ENCODE measurements at regions not wholly inside any gene's neighbourhood (a gene's known extent, or its start where the extent isn't known, plus 50 kb on each side); places are given as distances from the start of the nearest gene placed in this dataset.

DNA sequence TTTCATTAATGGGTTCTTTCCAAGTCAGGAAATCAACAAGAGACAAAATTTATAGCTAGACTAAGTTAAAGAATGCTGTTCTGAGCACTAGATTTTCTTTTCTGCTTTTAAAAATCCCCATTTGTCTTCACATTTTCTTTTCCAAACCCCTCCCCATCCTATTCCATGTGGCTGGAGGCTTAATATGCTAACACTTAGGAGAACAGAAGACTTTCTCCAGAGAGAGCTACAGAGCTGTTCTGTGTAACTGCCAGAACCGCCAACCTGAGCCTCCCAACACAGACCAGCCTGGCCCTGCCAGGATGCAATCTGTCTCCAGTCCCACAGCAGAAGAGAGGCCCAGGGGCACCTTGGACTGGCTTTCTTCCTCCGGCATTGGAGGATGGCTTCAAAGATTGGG is 264.1 kb downstream of the NDFIP2 start:
- no peaks in the 10 kb centered on the region for H3K4me1 ChIP-seq (ENCODE audit: low read length)
- no peak overlapping the region for H3K27ac ChIP-seq (ENCODE audit: low read length)
- no peak overlapping the region for H3K4me2 ChIP-seq (ENCODE audit: low read depth, low read length, poor library complexity, severe bottlenecking)

DNA sequence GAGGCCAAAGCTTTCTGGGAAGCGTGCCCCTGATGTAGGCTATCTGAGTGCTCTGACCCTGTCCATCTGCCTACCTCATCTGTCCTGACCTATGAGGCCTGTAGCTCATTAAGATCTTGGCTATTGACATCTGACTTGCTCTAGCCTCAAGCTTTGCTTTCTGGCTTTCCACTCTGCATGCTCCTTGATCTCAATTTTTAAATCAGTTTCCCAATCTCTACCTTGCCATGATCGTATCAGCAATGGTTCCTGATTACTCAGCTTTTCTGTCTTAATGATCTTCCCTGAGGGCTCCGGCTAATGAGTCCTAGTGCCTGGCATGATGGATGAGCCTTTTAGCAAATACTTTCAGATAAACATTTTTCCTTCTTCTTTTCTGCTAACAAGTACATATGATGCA is 262.0 kb downstream of the NDFIP2 start:
- Histone ChIP-seq H2AFZ (ENCODE audit: low read length) (no peak overlapping the region), H3K4me2 (ENCODE audit: low read depth, low read length, poor library complexity, severe bottlenecking) (no peak overlapping the region), H4K20me1 (ENCODE audit: insufficient read depth, low read depth, low read length) (no peaks in the 10 kb centered on the region), H3K79me2 (ENCODE audit: low read length) (no peaks in the 10 kb centered on the region), H3K4me3 (ENCODE audit: low read length) (no peak overlapping the region), H3K9me2 (replicated peaks; ENCODE audit: insufficient read depth, low read length) (no peaks in the 10 kb centered on the region), H3K4me1 (ENCODE audit: low read length) (no peaks in the 10 kb centered on the region), H3K36me3 (ENCODE audit: insufficient read depth, low read length) (no peaks in the 10 kb centered on the region), H3K27ac (ENCODE audit: low read length) (no peak overlapping the region), H3K9me3 (ENCODE audit: low read length) (no peaks in the 10 kb centered on the region), H3K27me3 (ENCODE audit: low read length) (no peaks in the 10 kb centered on the region), H3K9ac (ENCODE audit: low read length) (no peak overlapping the region)
- no peak for DNase-seq

More for the DNA sequence above, 264.1 kb downstream of the NDFIP2 start:
- no peak for DNase-seq
- H4K20me1 ChIP-seq (ENCODE audit: insufficient read depth, low read depth, low read length): no peaks in the 10 kb centered on the region
- H3K4me3 ChIP-seq (ENCODE audit: low read length): no peak overlapping the region
- no peak overlapping the region for H3K9ac ChIP-seq (ENCODE audit: low read length)
- H2AFZ ChIP-seq (ENCODE audit: low read length): no peak overlapping the region
- no peaks in the 10 kb centered on the region for H3K79me2 ChIP-seq (ENCODE audit: low read length)
- no peaks in the 10 kb centered on the region for H3K9me2 ChIP-seq (replicated peaks; ENCODE audit: insufficient read depth, low read length)
- H3K27me3 ChIP-seq (ENCODE audit: low read length): no peaks in the 10 kb centered on the region
- H3K9me3 ChIP-seq (ENCODE audit: low read length): no peaks in the 10 kb centered on the region
- no peaks in the 10 kb centered on the region for H3K36me3 ChIP-seq (ENCODE audit: insufficient read depth, low read length)

DNA sequence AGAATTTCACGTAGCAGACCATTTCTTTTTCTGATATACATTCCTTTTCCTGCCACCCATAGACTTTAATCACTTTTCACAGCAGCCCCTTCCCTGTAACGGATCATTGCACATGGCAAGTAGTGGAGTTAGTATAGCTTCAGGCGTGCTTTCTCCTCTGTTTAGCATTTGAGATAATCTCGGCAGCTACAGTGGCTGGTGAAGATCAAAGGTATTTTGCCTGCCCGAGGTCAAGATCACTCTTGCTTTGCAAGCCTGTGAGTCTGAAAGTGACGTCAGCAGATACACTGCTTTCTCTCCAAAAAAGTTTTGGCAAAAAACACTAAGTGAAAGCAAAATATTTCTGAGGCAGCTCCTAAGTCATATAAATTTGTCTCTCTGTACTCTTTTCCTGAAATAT is 260.0 kb downstream of the NDFIP2 start:
- no peaks in the 10 kb centered on the region for H3K9me3 ChIP-seq (ENCODE audit: low read length)

DNA sequence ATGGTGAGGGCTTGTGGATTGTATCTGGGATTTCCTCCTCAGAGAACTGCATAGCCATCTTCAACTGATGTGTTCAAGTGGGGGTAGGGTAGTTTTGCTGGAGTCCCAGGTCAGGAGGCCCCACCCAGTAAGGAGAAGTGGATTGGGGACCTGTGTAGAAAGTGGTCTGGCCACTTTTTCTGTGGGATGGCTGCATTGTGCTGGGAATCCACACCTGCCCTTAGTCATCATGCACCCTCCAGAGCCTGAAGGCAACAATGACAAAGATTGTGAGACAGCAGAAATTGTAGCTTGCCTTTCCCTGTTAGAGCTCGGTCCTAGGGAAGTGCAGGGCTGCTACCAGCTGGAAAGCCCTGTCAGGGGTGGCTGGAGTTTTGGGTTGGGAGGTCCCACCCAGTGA is 255.4 kb downstream of the NDFIP2 start:
- H3K9me2 ChIP-seq (replicated peaks; ENCODE audit: insufficient read depth, low read length): no peaks in the 10 kb centered on the region
- no peak overlapping the region for H3K4me2 ChIP-seq (ENCODE audit: low read depth, low read length, poor library complexity, severe bottlenecking)
- no peak overlapping the region for H3K9ac ChIP-seq (ENCODE audit: low read length)
- H3K79me2 ChIP-seq (ENCODE audit: low read length): no peaks in the 10 kb centered on the region
- H3K9me3 ChIP-seq (ENCODE audit: low read length): no peaks in the 10 kb centered on the region
- no peaks in the 10 kb centered on the region for H4K20me1 ChIP-seq (ENCODE audit: insufficient read depth, low read depth, low read length)
- no peaks in the 10 kb centered on the region for H3K36me3 ChIP-seq (ENCODE audit: insufficient read depth, low read length)
- DNase-seq: no peak
- no peaks in the 10 kb centered on the region for H3K4me1 ChIP-seq (ENCODE audit: low read length)
- no peaks in the 10 kb centered on the region for H3K27me3 ChIP-seq (ENCODE audit: low read length)
- H3K4me3 ChIP-seq (ENCODE audit: low read length): no peak overlapping the region
- H3K27ac ChIP-seq (ENCODE audit: low read length): no peak overlapping the region
- H2AFZ ChIP-seq (ENCODE audit: low read length): no peak overlapping the region

More for the DNA sequence above, 260.0 kb downstream of the NDFIP2 start:
- Histone ChIP-seq H3K4me2 (ENCODE audit: low read depth, low read length, poor library complexity, severe bottlenecking) (no peak overlapping the region), H3K9me2 (replicated peaks; ENCODE audit: insufficient read depth, low read length) (no peaks in the 10 kb centered on the region), H3K79me2 (ENCODE audit: low read length) (no peaks in the 10 kb centered on the region), H3K4me1 (ENCODE audit: low read length) (no peaks in the 10 kb centered on the region), H3K4me3 (ENCODE audit: low read length) (no peak overlapping the region), H3K36me3 (ENCODE audit: insufficient read depth, low read length) (no peaks in the 10 kb centered on the region), H3K27ac (ENCODE audit: low read length) (no peak overlapping the region), H2AFZ (ENCODE audit: low read length) (no peak overlapping the region), H3K27me3 (ENCODE audit: low read length) (no peaks in the 10 kb centered on the region), H3K9ac (ENCODE audit: low read length) (no peak overlapping the region), H4K20me1 (ENCODE audit: insufficient read depth, low read depth, low read length) (no peaks in the 10 kb centered on the region)
- no peak for DNase-seq

DNA sequence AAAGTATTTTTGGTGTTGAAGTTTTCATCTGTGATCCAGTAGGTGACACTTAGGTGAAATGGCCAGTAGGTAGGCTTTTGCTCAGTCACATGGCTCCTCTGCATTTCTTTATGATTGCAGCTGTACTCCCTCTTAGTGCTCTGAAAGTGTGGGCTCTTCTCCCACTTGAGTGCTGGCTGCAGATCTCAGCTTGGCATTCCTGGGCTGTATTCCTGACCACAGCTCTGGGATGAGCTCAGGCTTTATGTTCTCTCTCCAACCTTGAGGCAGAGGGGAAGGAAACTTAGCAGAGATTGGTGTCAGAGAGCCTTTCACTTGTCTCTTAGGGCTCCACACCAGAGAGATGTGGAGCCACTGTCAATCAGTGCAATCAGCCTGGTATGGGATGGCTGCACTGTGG is 254.3 kb downstream of the NDFIP2 start:
- Histone ChIP-seq H3K27me3 (ENCODE audit: low read length) (no peaks in the 10 kb centered on the region), H3K4me3 (ENCODE audit: low read length) (no peak overlapping the region), H3K9me2 (replicated peaks; ENCODE audit: insufficient read depth, low read length) (no peaks in the 10 kb centered on the region), H3K36me3 (ENCODE audit: insufficient read depth, low read length) (no peaks in the 10 kb centered on the region), H3K4me2 (ENCODE audit: low read depth, low read length, poor library complexity, severe bottlenecking) (no peak overlapping the region), H3K79me2 (ENCODE audit: low read length) (no peaks in the 10 kb centered on the region), H3K9ac (ENCODE audit: low read length) (no peak overlapping the region), H3K9me3 (ENCODE audit: low read length) (no peaks in the 10 kb centered on the region), H4K20me1 (ENCODE audit: insufficient read depth, low read depth, low read length) (no peaks in the 10 kb centered on the region), H2AFZ (ENCODE audit: low read length) (no peak overlapping the region), H3K4me1 (ENCODE audit: low read length) (no peaks in the 10 kb centered on the region), H3K27ac (ENCODE audit: low read length) (no peak overlapping the region)
- DNase-seq: no peak

DNA sequence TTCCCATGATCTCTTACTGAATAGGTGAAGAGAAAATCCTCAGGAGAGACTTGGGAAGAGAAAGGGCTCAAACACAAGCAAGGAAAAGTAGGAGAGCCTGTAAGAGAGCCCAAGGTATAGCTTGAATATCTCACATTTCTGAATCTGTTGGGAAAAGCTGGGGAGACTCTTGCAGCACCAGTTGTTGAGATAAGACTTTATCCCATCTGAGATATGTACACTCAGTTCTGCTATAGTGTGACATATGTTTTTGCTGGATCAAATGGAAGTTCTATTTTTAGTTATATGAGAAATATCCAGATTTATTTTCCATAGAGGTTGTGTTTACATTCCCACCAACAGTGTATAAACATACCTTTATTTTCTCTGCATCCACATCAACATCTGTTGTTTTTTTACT is 246.1 kb downstream of the NDFIP2 start:
- Histone ChIP-seq H3K79me2 (ENCODE audit: low read length) (no peaks in the 10 kb centered on the region), H3K27me3 (ENCODE audit: low read length) (no peaks in the 10 kb centered on the region), H2AFZ (ENCODE audit: low read length) (no peak overlapping the region), H3K4me1 (ENCODE audit: low read length) (no peaks in the 10 kb centered on the region), H4K20me1 (ENCODE audit: insufficient read depth, low read depth, low read length) (no peaks in the 10 kb centered on the region), H3K9me2 (replicated peaks; ENCODE audit: insufficient read depth, low read length) (no peaks in the 10 kb centered on the region), H3K9ac (ENCODE audit: low read length) (no peak overlapping the region), H3K4me2 (ENCODE audit: low read depth, low read length, poor library complexity, severe bottlenecking) (no peak overlapping the region), H3K4me3 (ENCODE audit: low read length) (no peak overlapping the region), H3K9me3 (ENCODE audit: low read length) (no peaks in the 10 kb centered on the region), H3K36me3 (ENCODE audit: insufficient read depth, low read length) (no peaks in the 10 kb centered on the region), H3K27ac (ENCODE audit: low read length) (no peak overlapping the region)
- no peak for DNase-seq

DNA sequence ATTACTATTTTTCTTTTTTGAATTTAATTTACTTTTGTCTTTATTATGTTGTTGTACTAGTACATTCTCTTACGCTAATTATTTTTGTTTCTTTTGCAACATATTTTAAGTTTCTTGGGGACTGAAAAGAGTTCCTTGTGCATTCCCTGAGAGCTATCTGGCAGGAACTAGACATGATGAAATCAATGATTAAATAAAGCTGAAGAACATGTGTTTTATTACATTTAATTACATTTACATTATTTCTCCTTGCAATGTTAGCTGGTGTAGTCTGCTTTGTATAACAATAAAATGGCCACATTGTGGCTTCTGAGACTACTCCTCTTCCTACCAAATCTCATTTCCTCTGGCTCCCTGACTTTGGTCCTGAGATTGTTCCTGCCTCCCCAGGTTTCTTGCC is 244.9 kb downstream of the NDFIP2 start:
- no peaks in the 10 kb centered on the region for H4K20me1 ChIP-seq (ENCODE audit: insufficient read depth, low read depth, low read length)
- H3K36me3 ChIP-seq (ENCODE audit: insufficient read depth, low read length): no peaks in the 10 kb centered on the region
- no peak overlapping the region for H3K9ac ChIP-seq (ENCODE audit: low read length)
- no peaks in the 10 kb centered on the region for H3K27me3 ChIP-seq (ENCODE audit: low read length)
- no peak overlapping the region for H3K4me2 ChIP-seq (ENCODE audit: low read depth, low read length, poor library complexity, severe bottlenecking)
- H3K9me2 ChIP-seq (replicated peaks; ENCODE audit: insufficient read depth, low read length): no peaks in the 10 kb centered on the region
- no peak for DNase-seq
- no peak overlapping the region for H3K27ac ChIP-seq (ENCODE audit: low read length)
- H3K4me3 ChIP-seq (ENCODE audit: low read length): no peak overlapping the region
- no peak overlapping the region for H2AFZ ChIP-seq (ENCODE audit: low read length)
- no peaks in the 10 kb centered on the region for H3K4me1 ChIP-seq (ENCODE audit: low read length)
- no peaks in the 10 kb centered on the region for H3K79me2 ChIP-seq (ENCODE audit: low read length)
- H3K9me3 ChIP-seq (ENCODE audit: low read length): no peaks in the 10 kb centered on the region

DNA sequence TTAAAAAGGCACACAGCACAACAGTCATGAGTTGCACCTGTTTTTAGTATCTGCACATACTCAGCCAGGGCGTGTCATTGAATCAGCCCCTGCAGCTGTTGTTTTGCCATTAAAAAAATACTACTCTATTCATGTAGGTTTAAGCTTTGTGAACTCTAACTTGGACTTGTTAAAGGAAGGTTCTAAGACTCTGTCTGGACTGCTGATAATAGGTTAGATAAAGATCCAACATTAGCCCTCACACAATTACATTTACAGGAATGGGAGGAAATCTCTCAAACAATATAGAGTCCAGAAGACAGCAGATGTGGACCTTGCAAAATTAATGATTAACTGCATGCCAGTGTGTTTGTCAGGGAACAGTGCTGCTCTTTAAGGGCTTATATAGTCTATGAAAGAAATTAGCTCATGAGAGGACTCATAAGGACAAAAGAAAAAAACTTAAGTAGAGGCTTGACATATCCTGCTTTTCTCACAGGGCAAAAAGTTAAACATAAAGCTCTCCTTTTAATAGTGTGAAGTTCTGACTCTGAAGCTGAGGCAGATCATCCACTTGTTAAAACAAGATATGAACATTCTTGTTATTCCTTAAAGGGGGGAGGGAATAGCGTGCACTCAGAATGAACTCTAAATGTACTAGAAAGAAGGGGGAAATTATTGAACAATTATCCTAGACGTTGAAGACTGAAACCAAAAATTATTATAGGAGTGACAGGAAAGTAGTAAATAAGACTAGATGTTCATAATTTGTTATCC is 243.6 kb downstream of the NDFIP2 start:
- no peaks in the 10 kb centered on the region for H3K79me2 ChIP-seq (ENCODE audit: low read length)
- no peak overlapping the region for H3K4me2 ChIP-seq (ENCODE audit: low read depth, low read length, poor library complexity, severe bottlenecking)
- H3K4me3 ChIP-seq (ENCODE audit: low read length): no peak overlapping the region

More for the DNA sequence above, 243.6 kb downstream of the NDFIP2 start:
- Histone ChIP-seq H3K27me3 (ENCODE audit: low read length) (no peaks in the 10 kb centered on the region), H3K36me3 (ENCODE audit: insufficient read depth, low read length) (no peaks in the 10 kb centered on the region), H3K9me2 (replicated peaks; ENCODE audit: insufficient read depth, low read length) (no peaks in the 10 kb centered on the region), H3K27ac (ENCODE audit: low read length) (no peak overlapping the region), H3K9ac (ENCODE audit: low read length) (no peak overlapping the region), H3K4me1 (ENCODE audit: low read length) (no peaks in the 10 kb centered on the region), H3K9me3 (ENCODE audit: low read length) (no peaks in the 10 kb centered on the region), H4K20me1 (ENCODE audit: insufficient read depth, low read depth, low read length) (no peaks in the 10 kb centered on the region), H2AFZ (ENCODE audit: low read length) (no peak overlapping the region)
- no peak for DNase-seq
